NCI-H128 (cell line): ENCODE measurements at regions not wholly inside any gene's neighbourhood (a gene's known extent, or its start where the extent isn't known, plus 50 kb on each side); places are given as distances from the start of the nearest gene placed in this dataset.

ENCODE experiments used
- DNase-seq: peaks from one replicate; lab custom pipeline; 2025; ENCODE audit not compliant: unreplicated experiment; lab: John Stamatoyannopoulos, UW

DNA sequence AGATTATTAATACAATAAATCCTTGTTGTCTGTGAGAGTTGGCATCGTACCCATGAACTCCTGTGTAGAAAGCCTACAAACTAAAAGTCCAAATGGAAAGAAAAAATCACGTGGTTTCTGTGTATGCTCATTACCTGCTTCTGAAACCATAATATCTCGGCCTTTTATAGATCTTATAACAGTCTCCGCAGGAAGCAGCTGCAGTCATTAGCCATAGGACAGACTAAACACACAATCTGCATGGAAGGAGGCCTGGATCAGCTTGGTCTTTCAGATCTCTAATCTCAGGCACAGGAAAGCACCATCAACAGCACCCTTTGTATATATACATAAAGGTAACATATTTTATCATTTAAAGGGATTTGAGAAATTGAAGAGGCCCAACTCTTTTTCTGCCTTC lies 508.9 kb upstream of the TCF4 start:
- no peak for DNase-seq

DNA sequence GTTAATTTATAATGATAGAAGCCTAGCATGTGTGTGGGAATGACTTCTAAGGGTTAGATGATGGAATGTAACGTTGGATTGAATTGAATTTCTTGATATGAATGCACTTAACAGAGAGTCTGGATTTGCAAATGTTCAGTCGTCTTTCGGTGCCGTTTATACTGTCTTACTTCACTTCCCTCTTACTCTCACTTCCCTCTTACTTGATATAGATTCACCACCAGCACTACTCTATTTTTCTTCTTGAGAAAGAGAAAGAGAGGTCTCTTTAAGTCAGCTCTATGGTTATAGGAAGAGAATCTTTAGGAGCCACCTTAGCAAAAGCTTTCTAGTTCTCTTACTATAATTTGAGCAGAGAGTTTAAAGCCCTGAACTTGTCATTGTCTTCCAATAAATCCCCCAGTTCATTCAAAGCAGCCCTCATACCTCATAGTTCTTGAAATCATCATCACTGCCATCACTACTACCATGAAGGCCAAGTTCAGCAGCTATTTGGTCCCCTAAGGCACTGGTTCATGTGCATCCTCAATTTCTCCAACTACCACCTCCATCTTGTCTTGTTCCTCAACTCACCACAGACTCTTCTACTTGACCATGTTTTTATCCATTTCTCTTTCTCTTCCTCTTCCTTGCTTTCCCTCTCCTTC lies 501.7 kb upstream of the TCF4 start:
- DNase-seq = no peak

DNA sequence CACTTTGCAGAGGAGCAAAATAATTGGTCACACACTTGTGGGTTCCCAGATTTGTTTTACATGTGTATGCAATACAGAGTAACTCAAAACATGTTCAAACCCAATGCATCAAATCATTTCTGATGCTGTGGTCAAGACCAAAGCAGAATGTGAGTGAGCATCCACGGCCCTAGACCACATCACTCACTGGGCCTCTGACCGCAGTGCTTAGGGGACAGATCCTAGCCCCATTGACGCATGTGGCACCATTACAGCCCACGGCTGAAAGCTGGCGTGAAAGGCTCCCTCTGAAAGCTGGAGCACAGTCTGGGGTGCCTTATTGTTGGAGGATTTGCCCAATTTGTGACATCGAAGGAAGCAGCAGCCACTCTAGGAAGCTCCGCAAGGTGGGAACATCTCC lies 498.8 kb upstream of the TCF4 start:
- no peak for DNase-seq

DNA sequence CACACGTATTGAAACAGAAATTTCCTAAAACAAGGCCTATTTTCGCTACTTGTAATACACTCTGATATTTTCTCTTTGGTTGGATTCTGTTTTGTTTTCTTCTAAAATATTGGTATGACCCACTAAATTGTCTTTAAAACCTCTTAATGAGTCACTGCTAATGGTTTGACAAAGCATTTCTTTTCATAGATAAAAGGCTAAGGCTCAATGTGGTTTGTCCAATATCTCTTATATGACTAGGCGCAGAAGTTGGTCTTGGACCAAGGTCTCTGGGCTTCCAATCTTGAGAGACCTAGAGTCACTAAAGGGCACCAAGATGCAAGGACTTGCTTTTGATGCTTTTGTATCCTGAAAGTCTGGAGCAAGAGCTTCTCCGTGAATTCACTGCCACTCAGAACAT lies 498.2 kb upstream of the TCF4 start:
- DNase-seq = no peak

DNA sequence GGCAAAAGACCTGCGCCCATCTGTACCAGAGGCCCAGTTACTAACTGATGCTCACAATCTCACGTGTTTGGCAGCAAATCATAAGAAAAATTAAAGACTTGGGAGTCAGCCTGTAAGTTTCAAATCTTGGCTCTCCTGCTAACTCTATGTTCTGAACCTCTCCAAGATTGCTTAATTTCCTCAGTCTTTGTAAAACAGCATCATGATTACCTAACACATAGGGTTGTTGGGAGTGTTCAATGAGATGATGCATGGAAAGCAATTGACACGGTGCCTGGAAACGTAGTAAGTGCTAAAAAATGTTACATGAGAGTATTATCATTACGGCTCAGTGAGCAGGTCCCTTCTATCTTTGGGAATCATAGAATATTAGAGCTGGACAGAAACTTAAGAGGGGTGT lies 497.6 kb upstream of the TCF4 start:
- no peak for DNase-seq

DNA sequence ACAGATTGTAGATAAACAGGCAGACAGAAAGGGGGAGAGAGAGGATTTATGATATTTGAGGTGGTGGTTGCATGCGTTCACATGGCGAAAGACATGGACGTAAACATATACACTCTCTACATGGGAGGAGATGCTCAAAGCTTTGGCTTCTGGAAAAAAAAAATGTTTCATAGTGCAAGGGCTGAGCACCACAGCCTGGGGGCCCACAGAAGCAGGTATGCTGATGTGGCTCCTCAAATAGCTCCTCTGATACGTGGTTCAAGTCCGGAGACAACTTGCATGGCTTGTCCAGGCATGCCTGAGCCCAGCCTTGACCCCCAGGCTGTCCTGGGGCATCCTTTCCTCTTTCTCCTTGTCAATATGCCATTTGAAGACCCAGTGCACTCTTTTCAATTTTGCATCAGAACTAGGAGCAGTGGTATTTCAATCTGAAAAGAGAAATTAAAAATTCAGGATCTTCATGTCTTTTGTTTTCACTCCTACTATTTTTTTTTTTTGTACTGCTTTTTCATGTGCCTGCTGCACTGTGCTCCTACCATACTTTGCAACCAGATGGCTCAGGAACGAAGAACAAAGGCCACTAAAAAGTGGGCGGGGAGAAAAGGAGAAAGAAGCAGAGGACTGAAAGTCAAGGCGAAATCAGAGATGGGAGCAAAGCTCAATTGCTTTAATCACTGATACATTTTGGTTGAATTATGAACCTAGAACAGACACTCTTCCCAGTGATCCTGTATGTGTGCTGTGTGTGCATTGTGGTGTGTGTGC lies 495.7 kb upstream of the TCF4 start:
- DNase-seq = no peak

DNA sequence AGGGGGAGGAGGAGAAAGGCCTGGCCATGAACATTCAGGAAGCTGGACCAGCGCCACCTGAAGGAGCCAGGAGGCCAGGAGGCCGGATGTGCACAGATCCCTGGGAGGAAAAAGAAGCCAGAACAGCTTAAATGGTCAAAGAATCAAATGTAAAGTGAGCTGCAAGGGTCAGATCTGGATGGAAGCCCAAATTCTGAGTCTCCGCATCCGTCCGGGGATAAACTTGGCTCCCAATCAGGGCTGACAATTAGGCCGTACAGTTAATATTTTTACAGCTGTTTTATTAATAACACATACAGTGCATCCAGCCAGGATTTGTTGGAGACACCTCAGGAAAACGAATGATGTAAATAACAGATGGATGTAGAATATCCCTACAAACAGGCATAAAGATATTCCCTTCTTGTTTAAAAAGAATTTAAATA lies 495.1 kb upstream of the TCF4 start:
- DNase-seq = no peak

DNA sequence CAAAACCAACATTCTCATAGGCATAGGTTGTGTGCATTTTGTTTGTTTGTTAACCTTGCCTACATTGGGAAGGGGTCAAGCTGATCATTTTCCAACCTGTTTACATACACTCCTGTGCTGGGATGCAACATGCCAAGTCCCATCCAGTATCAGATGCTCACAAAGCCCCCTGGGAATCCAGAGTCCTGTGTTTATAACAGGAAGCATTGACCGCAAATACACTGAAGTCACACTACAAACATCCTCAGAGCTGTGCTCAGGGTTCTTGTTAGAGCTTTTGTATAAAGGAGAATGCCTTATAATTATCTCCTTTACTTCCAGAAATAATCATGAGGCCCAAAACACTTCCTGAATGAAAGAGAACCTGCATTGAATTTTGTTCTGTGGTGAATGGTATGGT lies 488.7 kb upstream of the TCF4 start:
- no peak for DNase-seq

DNA sequence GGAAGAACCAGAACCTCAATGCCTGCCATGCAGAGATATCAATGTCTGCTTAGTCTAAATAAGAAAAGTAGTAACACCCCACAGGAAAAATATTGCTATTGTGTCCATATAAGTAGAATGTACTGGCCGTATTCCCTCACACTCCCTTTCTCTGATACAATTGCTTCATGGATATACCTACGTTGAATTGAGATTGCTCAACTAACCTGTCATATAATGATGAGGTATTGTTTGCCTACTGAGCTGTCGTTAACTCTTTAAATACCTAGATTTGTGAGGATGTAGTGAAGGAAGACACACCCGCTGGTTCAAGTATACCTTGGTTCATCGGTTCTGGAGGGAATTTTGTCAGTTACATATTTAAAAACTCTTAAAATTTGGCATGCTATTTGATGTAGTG lies 480.7 kb upstream of the TCF4 start:
- no peak for DNase-seq

DNA sequence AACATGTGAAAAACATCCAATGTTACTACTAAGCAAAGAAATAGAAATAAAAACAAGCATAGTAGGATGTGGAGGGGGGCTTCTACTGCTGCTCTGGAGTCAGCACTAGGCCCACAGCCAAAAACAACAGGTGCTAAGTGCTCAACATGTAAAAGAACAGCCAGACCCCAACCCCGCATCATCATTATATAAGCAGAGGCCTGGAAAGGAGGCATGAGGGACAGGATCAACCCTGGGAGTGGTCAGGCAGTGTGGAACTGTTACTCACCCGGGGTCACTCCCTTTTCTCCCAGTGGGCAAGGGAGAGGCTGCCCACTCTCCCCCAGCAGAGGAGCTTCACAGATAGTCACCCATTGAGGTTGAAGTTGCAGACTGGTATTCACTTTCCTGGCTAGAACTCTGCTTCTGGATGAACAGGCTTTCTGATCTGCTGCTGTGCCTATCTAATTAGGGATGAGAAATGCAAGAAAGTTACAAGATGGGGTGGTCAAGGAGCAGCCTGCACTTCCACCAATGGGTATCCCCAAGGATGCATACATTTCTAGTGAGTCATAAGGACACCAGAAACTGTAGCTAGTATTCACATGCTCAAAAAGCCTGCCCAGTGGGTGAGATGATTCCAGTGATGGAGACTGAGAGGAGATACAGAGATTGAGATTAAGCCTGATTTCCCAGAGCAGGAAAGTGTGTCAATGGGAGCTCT lies 480.1 kb upstream of the TCF4 start:
- DNase-seq = no peak

DNA sequence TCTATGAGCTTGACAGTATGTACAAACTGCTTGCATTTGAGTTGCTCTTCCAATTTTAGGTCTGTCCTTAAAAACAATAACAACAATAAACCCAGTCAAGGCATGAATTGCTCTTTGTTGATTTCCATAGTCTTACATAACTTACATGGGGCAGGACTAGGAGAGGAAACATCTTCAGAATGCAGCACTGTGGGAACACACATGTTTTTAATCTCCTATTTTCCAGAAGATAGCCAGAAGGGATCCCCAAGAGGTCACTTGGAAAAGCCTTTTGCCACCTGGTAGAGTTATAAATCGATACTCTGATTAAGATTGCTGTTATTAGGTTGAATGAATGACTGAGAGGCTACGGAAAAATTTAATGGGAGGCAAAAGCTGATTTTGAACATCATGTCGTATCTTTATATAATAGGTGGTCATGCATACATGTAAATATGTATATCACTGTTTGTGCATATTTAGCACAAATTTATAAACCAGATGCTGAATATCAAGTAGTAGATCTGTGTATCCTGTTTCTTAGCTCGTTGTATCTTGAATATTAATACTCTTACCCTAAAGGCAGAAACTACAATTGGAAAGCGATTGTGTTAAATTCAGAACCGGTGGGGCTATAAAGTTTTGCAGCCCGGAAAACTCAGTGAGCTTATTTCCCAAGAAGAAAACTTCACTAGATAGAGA lies 479.4 kb upstream of the TCF4 start:
- no peak for DNase-seq

DNA sequence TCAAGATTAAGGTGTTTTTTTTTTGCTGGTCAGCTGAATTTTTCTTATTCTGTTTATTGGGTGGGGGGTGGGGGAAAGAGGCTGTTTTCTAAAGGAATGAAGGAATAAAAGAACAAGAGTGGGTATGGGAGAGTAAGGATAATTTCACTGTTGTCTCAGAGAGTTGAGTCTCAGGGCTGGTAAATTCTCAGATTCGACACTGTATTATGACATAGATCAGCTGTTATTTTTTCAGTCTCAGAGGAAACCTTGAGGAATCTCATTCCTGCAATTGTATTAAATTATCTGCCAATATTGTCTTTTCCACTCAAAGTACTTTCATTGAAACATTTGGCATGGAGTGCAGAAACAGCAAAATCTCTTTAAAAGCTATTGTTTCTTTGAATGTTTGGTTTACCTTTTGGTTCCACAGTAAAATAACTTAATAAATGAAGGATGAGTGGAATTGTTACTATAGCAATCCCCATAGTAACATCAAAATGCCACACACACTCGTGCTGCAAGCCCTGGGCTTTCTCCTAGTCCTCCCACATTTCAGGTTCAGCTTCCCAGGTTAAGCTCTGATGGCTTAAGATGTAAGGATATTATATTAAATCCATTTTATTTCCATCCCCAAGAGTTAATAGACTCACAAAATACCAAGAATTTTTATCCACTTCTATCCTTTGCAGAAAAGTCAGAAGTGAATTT lies 478.7 kb upstream of the TCF4 start:
- DNase-seq = no peak

DNA sequence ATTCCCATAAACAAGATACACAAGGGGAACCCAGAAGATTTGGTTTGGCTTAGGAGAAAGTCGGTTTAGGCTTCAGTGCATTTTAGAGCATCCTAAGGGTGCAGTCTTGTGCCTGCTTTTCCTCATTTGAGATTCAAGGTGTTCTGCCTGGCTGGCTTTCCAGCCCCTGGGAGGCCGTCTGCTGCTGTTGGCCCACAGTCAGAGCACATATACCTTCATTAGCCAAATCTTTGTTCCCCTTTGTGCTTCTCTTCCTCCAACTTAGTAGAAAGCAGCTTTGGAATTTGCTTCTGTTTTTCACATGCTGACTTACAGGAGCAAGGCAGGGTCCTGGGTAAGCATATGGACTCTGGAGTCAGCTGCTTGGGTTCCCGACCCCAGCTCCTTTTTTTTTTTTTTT lies 477.1 kb upstream of the TCF4 start:
- DNase-seq = no peak

DNA sequence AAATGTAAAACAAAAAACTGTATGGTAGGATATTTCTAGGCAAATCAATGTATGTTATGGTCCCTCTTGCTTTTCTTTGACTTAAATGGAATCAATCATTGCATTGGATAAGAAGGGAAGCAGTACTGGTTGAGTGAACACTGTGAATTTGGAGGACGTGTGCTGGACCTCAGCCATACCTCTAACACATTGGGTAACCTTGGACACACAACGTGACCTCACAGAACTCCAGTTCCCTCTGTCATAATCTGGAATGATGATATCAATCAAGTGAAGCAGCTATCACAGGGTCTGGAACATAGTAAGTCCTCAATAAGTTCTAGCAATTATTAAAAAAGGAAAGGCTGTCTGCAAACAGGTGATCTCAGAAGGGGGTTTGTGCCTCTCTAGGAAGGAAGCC lies 474.9 kb upstream of the TCF4 start:
- DNase-seq = no peak

DNA sequence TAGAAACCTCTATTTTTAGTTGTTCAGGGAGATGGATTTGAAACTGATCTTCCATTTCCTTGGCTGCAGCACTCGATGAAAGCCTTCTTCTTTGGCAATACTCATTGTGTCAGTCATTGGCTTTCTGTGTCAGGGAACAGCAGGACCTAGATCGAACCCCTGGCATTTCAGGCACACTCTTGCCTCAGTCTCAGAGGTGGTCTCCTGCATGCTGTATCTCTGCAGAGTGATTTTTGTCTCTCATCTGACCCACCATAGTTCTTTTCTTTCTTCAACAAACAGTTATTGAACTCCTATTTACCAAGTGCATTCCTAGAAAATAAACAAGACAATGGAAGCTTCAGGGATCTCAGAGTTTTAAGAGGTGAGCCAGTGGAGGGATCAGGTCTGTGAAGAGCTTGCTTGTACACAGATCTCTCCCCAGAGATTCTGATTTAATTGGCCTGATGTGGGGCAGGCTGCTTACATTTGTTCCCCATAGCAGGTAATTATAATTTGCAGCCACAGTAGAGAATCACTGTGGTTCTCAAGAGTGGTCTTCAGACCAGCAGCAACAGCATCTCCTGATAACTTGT lies 473.1 kb upstream of the TCF4 start:
- DNase-seq = no peak

DNA sequence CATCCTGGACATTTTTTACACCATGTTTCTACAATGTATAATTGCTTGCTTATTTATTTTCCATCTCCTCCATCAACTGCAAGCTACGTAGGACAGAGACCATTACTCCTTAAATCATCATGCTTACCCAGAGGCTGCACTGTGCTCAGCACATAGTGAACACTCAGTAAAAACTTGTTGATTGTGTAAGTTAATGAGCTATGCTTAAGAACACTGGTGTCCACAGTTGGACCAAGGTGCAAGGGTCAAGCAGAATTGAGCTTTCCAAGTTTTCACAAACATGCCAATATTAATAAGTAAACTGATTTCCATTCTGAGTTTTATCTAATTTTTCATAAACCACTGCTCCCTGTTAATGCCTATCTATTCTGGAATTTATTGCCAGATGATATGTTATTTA lies 464.2 kb upstream of the TCF4 start:
- no peak for DNase-seq

DNA sequence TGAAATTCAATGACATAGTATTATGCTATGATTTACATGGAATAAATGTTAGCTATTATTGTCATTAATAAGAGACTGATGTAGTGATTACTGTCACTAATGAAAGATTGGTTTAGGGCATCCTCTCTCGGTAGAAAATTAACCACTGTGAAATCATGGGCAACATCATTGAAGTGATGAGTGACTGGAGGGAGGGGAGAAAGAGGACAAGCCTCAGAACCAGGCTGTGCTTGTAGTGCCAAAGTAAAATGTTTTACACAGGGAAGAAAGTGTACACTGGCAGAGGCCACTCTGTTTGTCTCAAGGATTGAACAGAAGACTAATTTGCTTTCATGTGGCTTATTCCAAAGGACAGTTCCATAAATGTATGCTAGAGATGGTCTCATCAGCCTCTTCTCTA lies 456.2 kb upstream of the TCF4 start:
- DNase-seq = no peak

DNA sequence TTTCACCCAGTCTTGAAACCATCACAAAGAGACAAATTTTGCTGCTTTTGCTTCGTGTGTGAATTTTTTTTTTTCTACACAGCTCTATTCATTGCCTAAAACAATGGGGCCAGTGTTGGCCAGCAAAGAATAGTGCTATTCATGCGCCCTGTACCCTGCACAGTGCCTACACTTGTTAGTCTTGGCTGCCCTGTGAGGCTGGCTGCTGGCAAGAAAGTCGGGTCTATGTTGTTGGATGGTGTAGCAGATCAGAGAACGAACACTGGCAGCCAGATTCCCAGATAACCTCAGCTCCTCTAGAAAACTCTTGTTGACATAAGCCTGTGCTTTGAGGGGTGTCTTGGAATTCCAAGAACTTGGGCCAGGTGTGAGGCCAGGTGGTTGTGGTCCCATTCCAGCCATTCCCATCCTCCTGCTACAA lies 455.7 kb upstream of the TCF4 start:
- no peak for DNase-seq

DNA sequence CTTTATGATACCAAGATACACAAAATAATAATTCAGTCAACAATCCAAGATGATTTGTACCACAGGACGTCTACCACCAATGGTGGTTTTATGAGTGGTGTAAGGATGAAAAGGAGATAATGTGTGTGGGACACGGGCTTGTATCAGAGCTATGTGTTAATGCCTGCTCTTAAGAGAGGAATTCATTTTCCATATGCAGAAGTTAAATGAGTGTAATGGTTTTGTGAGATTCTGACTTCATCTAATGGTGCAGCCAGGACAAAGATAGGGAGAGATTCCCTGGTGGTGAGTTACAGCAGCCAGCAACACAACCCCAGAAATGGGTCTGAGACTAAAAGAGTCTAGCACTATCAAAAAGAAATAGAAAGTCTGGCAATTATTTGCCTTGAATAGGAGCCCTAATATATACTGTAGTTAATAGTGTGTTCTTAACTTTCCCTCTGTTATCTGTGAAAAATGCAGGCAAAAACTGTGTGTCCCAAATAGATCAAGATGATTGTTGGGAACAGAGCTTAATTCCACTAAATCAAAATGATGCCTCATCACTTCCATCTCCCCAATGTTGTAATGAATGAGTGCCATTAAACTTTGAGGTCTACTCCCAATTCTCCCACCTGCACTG lies 455.0 kb upstream of the TCF4 start:
- DNase-seq = no peak
